Adrenal gland (tissue), 9 donors: ENCODE measurements at regions not wholly inside any gene's neighbourhood (a gene's known extent, or its start where the extent isn't known, plus 50 kb on each side); places are given as distances from the start of the nearest gene placed in this dataset.

Experiments
- DNase-seq, 7 donors: peaks; one replicate each; pipeline ENCODE4 v3.0.0-alpha.2; 2019 to 2020
- H3K27ac ChIP-seq, 5 donors: fragments of 200-600 bp; sonication (generic) in 4 of 5; 1 replicate in 3 of 5; 2 replicates in 2 of 5; pipeline versions ENCODE4 v1.5.1 to v1.8.0; 2016 to 2020; ENCODE audit warnings: mild to moderate bottlenecking in 1 of 5
- H3K27me3 ChIP-seq: fragments of 200-600 bp; 2 replicates; pipeline ENCODE4 v1.8.0; 2021
- H3K36me3 ChIP-seq, 2 donors: fragments of 200-600 bp; replicated peaks in 1 of 2; 1 replicate in 1 of 2; 2 replicates in 1 of 2; pipeline versions ENCODE4 v1.5.1 to v1.8.0; 2018 to 2022
- H3K4me1 ChIP-seq, 2 donors: fragments of 200-600 bp; replicated peaks in 1 of 2; 1 replicate in 1 of 2; 2 replicates in 1 of 2; pipeline versions ENCODE4 v1.5.1 to v1.8.0; 2018 to 2021
- H3K4me3 ChIP-seq, 4 donors: fragments of 200-600 bp; sonication (generic) in 3 of 4; one replicate each; pipeline ENCODE4 v1.5.1; 2016 to 2018
- H3K9me3 ChIP-seq, 3 donors: fragments of 200-600 bp; sonication (generic) in 1 of 3; replicated peaks in 1 of 3; 1 replicate in 2 of 3; 2 replicates in 1 of 3; pipeline versions ENCODE4 v1.5.1 to v1.8.0; 2016 to 2021
- POLR2A ChIP-seq, 2 donors: fragments of 450-650 bp; IDR thresholded peaks; one replicate each; pipeline ENCODE4 v1.6.1; 2017; ENCODE audit warnings: antibody characterized with exemption in 2 of 2, mild to moderate bottlenecking in 2 of 2, moderate library complexity in 1 of 2
- WGBS, 4 donors: extraction: QIAGEN DNeasy Blood & Tissue Kit in 2 of 4; methylation state at CpG; one replicate each; pipeline versions ENCODE4 v1.1.5 to v1.1.7; 2013 to 2017; 5-methylcytosine and 5-hydroxymethylcytosine counted together
- intact Hi-C, 2 donors: fragments of 100-400 bp; cut with DNase I; formaldehyde crosslinking; loops; one replicate each; pipeline versions ENCODE4 v1.14.1 to v1.15.0; 2022 to 2023
- TF ChIP-seq, protein P1 (sequence below), 6 experiments: fragments of 450-650 bp in 4 of 6; fragments of 200-600 bp in 2 of 6; sonication (generic) in 1 of 6; IDR thresholded peaks; 1 replicate in 5 of 6; 2 replicates in 1 of 6; pipeline versions ENCODE4 v1.5.1 to v1.8.0; 2016 to 2021; ENCODE audit warnings: antibody characterized with exemption in 6 of 6, mild to moderate bottlenecking in 2 of 6, moderate library complexity in 1 of 6
- donor health status: healthy with polysubstance abuse.
- donor health status: Bipolar disorder and iron deficiency.
- donor health status: DM: yes; HTN: yes; CAD: no.
- donor health status: DM: no; HTN: no; CAD: no.
- donor health status: DM: no; HTN: no; CAD: no.

- no peak for DNase-seq
- TF ChIP-seq, protein P1, sequence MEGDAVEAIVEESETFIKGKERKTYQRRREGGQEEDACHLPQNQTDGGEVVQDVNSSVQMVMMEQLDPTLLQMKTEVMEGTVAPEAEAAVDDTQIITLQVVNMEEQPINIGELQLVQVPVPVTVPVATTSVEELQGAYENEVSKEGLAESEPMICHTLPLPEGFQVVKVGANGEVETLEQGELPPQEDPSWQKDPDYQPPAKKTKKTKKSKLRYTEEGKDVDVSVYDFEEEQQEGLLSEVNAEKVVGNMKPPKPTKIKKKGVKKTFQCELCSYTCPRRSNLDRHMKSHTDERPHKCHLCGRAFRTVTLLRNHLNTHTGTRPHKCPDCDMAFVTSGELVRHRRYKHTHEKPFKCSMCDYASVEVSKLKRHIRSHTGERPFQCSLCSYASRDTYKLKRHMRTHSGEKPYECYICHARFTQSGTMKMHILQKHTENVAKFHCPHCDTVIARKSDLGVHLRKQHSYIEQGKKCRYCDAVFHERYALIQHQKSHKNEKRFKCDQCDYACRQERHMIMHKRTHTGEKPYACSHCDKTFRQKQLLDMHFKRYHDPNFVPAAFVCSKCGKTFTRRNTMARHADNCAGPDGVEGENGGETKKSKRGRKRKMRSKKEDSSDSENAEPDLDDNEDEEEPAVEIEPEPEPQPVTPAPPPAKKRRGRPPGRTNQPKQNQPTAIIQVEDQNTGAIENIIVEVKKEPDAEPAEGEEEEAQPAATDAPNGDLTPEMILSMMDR (IDR thresholded peaks at IDR 0.05), result no peak
- no peak for TF ChIP-seq POLR2A (IDR thresholded peaks at IDR 0.05)
- WGBS, 4 donors, result 78 to 85% (median 83%) methylated on average over 3 of the region's 3 CpGs
- intact Hi-C loops, result no loop called here
- Histone ChIP-seq H3K27ac (no peak overlapping the region), H3K4me1 (no peaks in the 10 kb centered on the region), H3K4me3 (no peak overlapping the region), H3K27me3 (no peaks in the 10 kb centered on the region), H3K9me3 (no peaks in the 10 kb centered on the region), H3K36me3 (no peaks in the 10 kb centered on the region)
Measured at GRCh38 chr1:224521904-224522734, 87.5 kb upstream of the WDR26 start.

DNA sequence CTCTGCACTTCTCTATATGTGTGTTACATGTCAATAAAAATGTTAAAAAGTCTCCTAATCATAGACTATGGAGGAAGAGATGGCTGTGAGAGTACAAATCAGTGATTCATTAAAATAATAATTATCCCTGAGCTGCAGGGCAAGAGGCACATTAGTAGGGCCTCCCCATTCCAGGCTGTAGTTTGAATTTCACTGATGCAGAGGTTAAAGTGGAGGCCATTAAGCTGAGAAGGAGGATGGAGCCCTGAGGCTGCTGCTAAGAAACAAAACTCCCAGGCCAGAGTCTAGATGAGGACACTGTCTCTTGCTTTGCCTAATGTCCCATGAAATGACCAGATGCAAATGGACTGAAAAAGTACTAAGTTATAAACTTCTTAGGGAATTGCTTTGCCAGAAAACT, 89.1 kb upstream of the WDR26 start:
- intact Hi-C loops, result no loop called here
- TF ChIP-seq POLR2A (IDR thresholded peaks at IDR 0.05), result no peak
- TF ChIP-seq, protein P1 (IDR thresholded peaks at IDR 0.05), result no peak
- H3K36me3 ChIP-seq, result no peaks in the 10 kb centered on the region
- no peaks in the 10 kb centered on the region for H3K27me3 ChIP-seq
- DNase-seq, result no peak
- H3K4me1 ChIP-seq, result no peaks in the 10 kb centered on the region
- H3K27ac ChIP-seq, result no peak overlapping the region
- H3K9me3 ChIP-seq, result no peaks in the 10 kb centered on the region
- H3K4me3 ChIP-seq, result no peak overlapping the region

- Histone ChIP-seq H3K36me3 (no peaks in the 10 kb centered on the region), H3K27me3 (no peaks in the 10 kb centered on the region), H3K27ac (no peak overlapping the region), H3K4me3 (no peak overlapping the region), H3K9me3 (no peaks in the 10 kb centered on the region), H3K4me1 (no peaks in the 10 kb centered on the region)
- no peak for DNase-seq
- 90 to 95% (median 93%) methylated on average over 4 of the region's 4 CpGs for WGBS, 4 donors
- intact Hi-C loops, result no loop called here
- TF ChIP-seq, protein P1 (IDR thresholded peaks at IDR 0.05), result no peak
- TF ChIP-seq POLR2A (IDR thresholded peaks at IDR 0.05), result no peak
Measured at GRCh38 chr1:224524679-224525078, 90.1 kb upstream of the WDR26 start.

DNA sequence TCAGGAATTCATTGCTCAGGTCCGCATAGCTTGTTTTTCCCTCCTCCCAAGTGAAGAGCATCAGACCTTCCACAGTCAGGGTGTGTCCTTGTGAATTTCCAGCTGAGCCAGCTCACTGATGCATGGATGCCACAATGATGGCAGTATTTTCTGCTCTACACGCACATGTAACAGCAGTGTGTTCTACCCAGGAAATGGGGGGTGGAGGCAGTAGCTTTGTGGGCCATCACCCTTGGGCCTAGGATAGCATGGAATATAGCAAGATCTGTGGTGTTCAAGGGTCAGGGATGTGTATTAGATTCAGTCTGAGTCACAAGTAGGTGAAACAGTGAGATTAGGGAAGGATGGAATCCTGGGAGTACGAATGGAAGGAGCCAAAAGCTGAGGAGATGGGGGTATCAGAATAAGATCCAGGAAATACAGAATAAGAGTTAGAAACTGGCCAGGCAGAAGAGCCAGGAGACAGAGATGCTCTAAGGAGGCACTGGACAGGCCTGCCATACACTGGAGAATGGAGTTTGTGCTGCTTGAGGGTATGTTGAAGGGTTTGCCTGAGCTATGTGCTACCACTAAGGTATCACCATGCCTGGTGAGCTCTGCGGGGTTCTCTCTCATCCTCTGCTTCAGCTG, 90.6 kb upstream of the CNIH3 start:
- no peak for DNase-seq
- intact Hi-C loops, result no loop called here
- H3K27me3 ChIP-seq, result no peaks in the 10 kb centered on the region
- no peaks in the 10 kb centered on the region for H3K4me1 ChIP-seq
- TF ChIP-seq POLR2A (IDR thresholded peaks at IDR 0.05), result no peak
- TF ChIP-seq, protein P1 (IDR thresholded peaks at IDR 0.05), result no peak
- H3K36me3 ChIP-seq, result no peaks in the 10 kb centered on the region
- WGBS, 4 donors, result 86 to 94% (median 90%) methylated on average over 4 of the region's 4 CpGs
- H3K27ac ChIP-seq, result no peak overlapping the region
- H3K4me3 ChIP-seq, result no peak overlapping the region
- no peaks in the 10 kb centered on the region for H3K9me3 ChIP-seq
